ENCODE measurements at regions not wholly inside any gene's neighbourhood (a gene's known extent, or its start where the extent isn't known, plus 50 kb on each side); places are given as distances from the start of the nearest gene placed in this dataset.
"Not testable (repeated sequence)": the region's sequence is repeated elsewhere in the genome, so short reads cannot be mapped to it uniquely, and the experiment has no call there.

- no peaks in the 10 kb centered on the region for H3K27me3 ChIP-seq
- no peak for TF ChIP-seq Cebpa-rat (IDR thresholded peaks at IDR 0.05)
- no peaks in the 10 kb centered on the region for H3K4me1 ChIP-seq
- no peaks in the 10 kb centered on the region for H3K9me3 ChIP-seq (replicated peaks in 1 of 11)
- H3K36me3 ChIP-seq, result no peaks in the 10 kb centered on the region
- no peak overlapping the region for H3K4me2 ChIP-seq
- no peak overlapping the region for H3K9ac ChIP-seq
- no peak overlapping the region for H3K27ac ChIP-seq
- no peaks in the 10 kb centered on the region for H4K20me1 ChIP-seq
- no peak overlapping the region for H3K4me3 ChIP-seq
These were observed 329.9 kb downstream of the SV2B start for GRCh38 chr15:91429973-91430372.

DNA sequence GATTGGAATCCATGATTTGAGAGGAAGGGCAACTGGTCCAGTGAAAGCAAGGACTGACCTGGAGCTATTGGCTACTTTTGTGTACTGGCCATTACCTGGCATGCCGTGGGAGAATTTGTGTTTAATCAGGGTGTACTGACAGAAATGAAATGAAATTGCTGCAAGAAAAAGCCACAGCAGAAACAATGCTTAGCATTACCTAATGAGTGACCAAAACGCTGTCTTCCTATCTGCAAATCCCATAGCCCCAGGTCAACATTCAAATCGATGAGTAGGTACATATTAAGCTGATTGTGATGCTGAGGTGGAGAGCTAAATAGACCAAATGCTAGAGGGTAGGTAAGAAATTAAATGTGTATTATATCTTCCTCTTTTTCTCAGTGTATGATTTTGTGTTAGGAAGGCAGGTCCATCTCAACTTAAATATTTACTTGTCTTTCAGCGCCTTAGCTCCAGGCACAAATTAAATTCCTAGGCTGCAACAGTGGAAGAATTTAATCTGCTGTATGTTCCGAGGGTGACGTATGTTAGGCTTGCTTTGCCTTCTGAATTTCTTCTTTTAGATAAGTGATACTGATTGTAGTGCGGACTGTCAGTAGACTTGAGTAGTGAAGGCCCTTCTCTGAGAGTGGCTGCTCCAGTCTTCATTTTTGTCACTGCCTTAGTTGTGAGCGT, 331.1 kb downstream of the SV2B start:
- no peaks in the 10 kb centered on the region for H3K4me1 ChIP-seq

DNA sequence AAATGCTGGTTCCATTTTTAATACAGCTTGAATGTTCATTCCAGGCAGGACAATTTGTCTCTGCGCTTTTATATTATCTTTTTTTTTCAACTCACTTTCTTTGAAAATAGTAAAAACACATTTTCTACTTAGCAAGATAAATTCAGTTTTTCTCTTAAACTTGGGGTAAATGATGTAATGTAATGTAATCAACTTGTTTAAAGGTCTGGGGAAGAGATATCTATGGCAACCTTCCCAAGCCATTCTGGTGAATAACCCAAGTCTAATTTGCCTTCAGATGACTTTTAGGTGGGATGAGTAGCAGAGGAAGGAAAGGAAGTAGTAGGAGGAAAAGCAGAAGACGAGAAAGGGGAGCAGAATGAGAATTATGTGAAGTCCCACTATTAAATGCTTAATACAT, 335.1 kb downstream of the SV2B start:
- Histone ChIP-seq H3K9me3 (replicated peaks in 1 of 11) (peaks cover 0 to 8% (median under 1%) of the 10 kb centered on the region in 11 experiments; a peak in 6 of 22 replicates), H3K27me3 (no peaks in the 10 kb centered on the region), H3K4me2 (no peak overlapping the region), H3K9ac (no peak overlapping the region), H3K36me3 (no peaks in the 10 kb centered on the region), H4K20me1 (no peaks in the 10 kb centered on the region), H3K27ac (no peak overlapping the region), H3K4me1 (no peaks in the 10 kb centered on the region), H3K4me3 (no peak overlapping the region)
- no peak for TF ChIP-seq Cebpa-rat (IDR thresholded peaks at IDR 0.05)

More for the DNA sequence above, 331.1 kb downstream of the SV2B start:
- Histone ChIP-seq H4K20me1 (no peaks in the 10 kb centered on the region), H3K27me3 (no peaks in the 10 kb centered on the region), H3K4me3 (no peak overlapping the region), H3K27ac (no peak overlapping the region), H3K9ac (no peak overlapping the region), H3K9me3 (replicated peaks in 1 of 11) (no peaks in the 10 kb centered on the region), H3K4me2 (no peak overlapping the region), H3K36me3 (no peaks in the 10 kb centered on the region)
- no peak for TF ChIP-seq Cebpa-rat (IDR thresholded peaks at IDR 0.05)

DNA sequence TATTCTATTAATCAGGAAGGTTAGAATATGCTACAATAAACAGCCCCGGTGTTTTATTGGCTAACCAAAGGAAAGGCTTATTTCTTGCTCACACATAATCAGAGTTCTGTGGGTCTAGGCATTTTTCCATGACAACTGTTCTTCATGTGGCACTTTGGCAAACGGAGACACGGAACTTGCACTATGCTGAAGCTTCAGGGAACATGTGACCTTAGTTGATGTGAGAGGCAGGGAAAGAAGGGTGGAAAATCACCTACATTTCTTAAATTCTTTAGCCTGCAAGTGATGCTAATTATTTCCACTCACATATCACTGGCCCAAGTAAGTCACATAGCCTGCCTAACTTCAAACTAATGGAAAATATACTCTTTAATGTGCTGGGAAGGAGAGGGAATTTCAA, 344.6 kb downstream of the SV2B start:
- no peaks in the 10 kb centered on the region for H3K4me1 ChIP-seq
- H4K20me1 ChIP-seq, result no peaks in the 10 kb centered on the region
- H3K36me3 ChIP-seq, result no peaks in the 10 kb centered on the region
- no peak for TF ChIP-seq Cebpa-rat (IDR thresholded peaks at IDR 0.05)
- no peak overlapping the region for H3K4me3 ChIP-seq
- no peaks in the 10 kb centered on the region for H3K27me3 ChIP-seq
- H3K4me2 ChIP-seq, result no peak overlapping the region
- no peak overlapping the region for H3K27ac ChIP-seq
- H3K9ac ChIP-seq, result no peak overlapping the region
- H3K9me3 ChIP-seq (replicated peaks in 1 of 11), result peaks cover 4 to 26% (median 10%) of the 10 kb centered on the region in 11 experiments; a peak in 17 of 22 replicates

GRCh38 chr15:91445695-91446228, 345.7 kb downstream of the SV2B start:
- Histone ChIP-seq H3K4me3 (no peak overlapping the region), H3K9ac (no peak overlapping the region), H3K4me1 (no peaks in the 10 kb centered on the region), H3K4me2 (no peak overlapping the region), H3K27me3 (no peaks in the 10 kb centered on the region), H3K27ac (no peak overlapping the region), H4K20me1 (no peaks in the 10 kb centered on the region), H3K9me3 (replicated peaks in 1 of 11) (peaks cover 0 to 17% (median 5%) of the 10 kb centered on the region in 11 experiments; a peak in 15 of 22 replicates), H3K36me3 (no peaks in the 10 kb centered on the region)
- TF ChIP-seq Cebpa-rat (IDR thresholded peaks at IDR 0.05), result no peak

- Histone ChIP-seq H3K4me1 (no peaks in the 10 kb centered on the region), H3K9me3 (replicated peaks in 1 of 11) (peaks cover 0 to 15% (median 5%) of the 10 kb centered on the region in 11 experiments; a peak in 8 of 22 replicates), H3K36me3 (no peaks in the 10 kb centered on the region), H4K20me1 (no peaks in the 10 kb centered on the region), H3K4me3 (no peak overlapping the region), H3K27ac (no peak overlapping the region), H3K9ac (no peak overlapping the region), H3K4me2 (no peak overlapping the region), H3K27me3 (no peaks in the 10 kb centered on the region)
- no peak for TF ChIP-seq Cebpa-rat (IDR thresholded peaks at IDR 0.05)
These were observed 348.1 kb downstream of the SV2B start for GRCh38 chr15:91447991-91448644.

- not testable (repeated sequence) for H4K20me1 ChIP-seq, H3K4me1 ChIP-seq, H3K9ac ChIP-seq, H3K4me2 ChIP-seq, H3K4me3 ChIP-seq, H3K27me3 ChIP-seq, H3K27ac ChIP-seq, H3K36me3 ChIP-seq
- H3K9me3 ChIP-seq (replicated peaks in 1 of 11), result peaks cover 11 to 41% (median 23%) of the 10 kb centered on the region in 11 experiments; a peak in 17 of 22 replicates
These were observed 353.3 kb downstream of the SV2B start for GRCh38 chr15:91453376-91453775.

GRCh38 chr15:91456251-91456718, 356.2 kb downstream of the SV2B start:
- Histone ChIP-seq H3K9me3 (replicated peaks in 1 of 11) (peaks cover 11 to 35% (median 20%) of the 10 kb centered on the region in 11 experiments; a peak in 16 of 22 replicates), H3K36me3 (no peaks in the 10 kb centered on the region; a peak in 1 of 22 replicates), H4K20me1 (no peaks in the 10 kb centered on the region), H3K27me3 (no peaks in the 10 kb centered on the region), H3K9ac (no peak overlapping the region), H3K4me1 (no peaks in the 10 kb centered on the region), H3K4me2 (no peak overlapping the region), H3K4me3 (no peak overlapping the region), H3K27ac (no peak overlapping the region)
- no peak for TF ChIP-seq Cebpa-rat (IDR thresholded peaks at IDR 0.05)

- Histone ChIP-seq H4K20me1 (no peaks in the 10 kb centered on the region), H3K9me3 (replicated peaks in 1 of 11) (peaks cover 11 to 30% (median 20%) of the 10 kb centered on the region in 11 experiments; a peak in 16 of 22 replicates), H3K9ac (no peak overlapping the region), H3K4me3 (no peak overlapping the region), H3K36me3 (no peaks in the 10 kb centered on the region; a peak in 1 of 22 replicates), H3K4me1 (no peaks in the 10 kb centered on the region), H3K27me3 (no peaks in the 10 kb centered on the region), H3K27ac (no peak overlapping the region), H3K4me2 (no peak overlapping the region)
- no peak for TF ChIP-seq Cebpa-rat (IDR thresholded peaks at IDR 0.05)
These were observed 356.9 kb downstream of the SV2B start for GRCh38 chr15:91456921-91457320.
